ENCODE measurements at regions not wholly inside any gene's neighbourhood (a gene's known extent, or its start where the extent isn't known, plus 50 kb on each side); places are given as distances from the start of the nearest gene placed in this dataset.

GRCh38 chr4:38605753-38606586, 58.0 kb upstream of the KLF3 start:
- no peak for TF ChIP-seq RAD21 (IDR thresholded peaks at IDR 0.05 in 1 of 2, conservative IDR thresholded peaks at IDR 0.05 in 1 of 2; ENCODE audit: low read depth in 2 of 2, low read length in 2 of 2)
- TF ChIP-seq ATF2 (IDR thresholded peaks at IDR 0.05; ENCODE audit: low read length) = no peak
- no peak for TF ChIP-seq ATF3 (IDR thresholded peaks at IDR 0.05; ENCODE audit: insufficient read depth, low read depth, low read length)
- no peak for TF ChIP-seq RFX5 (IDR thresholded peaks at IDR 0.05; ENCODE audit: borderline replicate concordance, low read depth, low read length)
- TF ChIP-seq CBX5 (IDR thresholded peaks at IDR 0.05; ENCODE audit: low read depth, low read length) = no peak
- peak overlapping the region; percentile 75; the same call in 1 of the 2 replicates for H2AK5ac ChIP-seq (ENCODE audit: low read depth, low read length)
- H4K5ac ChIP-seq (ENCODE audit: insufficient read length, low read depth, low read length) = no peak overlapping the region
- H3K18ac ChIP-seq (ENCODE audit: extremely low read depth, low read length) = no peak overlapping the region; the same call in 1 of the 2 replicates
- DNase-seq (ENCODE audit: low read depth in 1 of 2, low spot score in 2 of 2) (peak in 1 of 2 experiments; percentile 39), FAIRE-seq (no peak)
- H3K27ac ChIP-seq (ENCODE audit: low read depth, low read length) = no peak overlapping the region
- peak overlapping the region; percentile 68; the same call in 1 of the 2 replicates for H2BK12ac ChIP-seq (ENCODE audit: low read depth, low read length)
- H2BK120ac ChIP-seq (replicated peaks; ENCODE audit: low read depth, low read length) = no peak overlapping the region
- peaks cover 0 to 14% (median 8%) of the 10 kb centered on the region in 4 experiments; a peak in 5 of 7 replicates for H3K4me1 ChIP-seq (replicated peaks in 1 of 4; ENCODE audit: control insufficient read depth in 3 of 4, insufficient read depth in 4 of 4, low read length in 3 of 4)
- H2BK20ac ChIP-seq (ENCODE audit: low read length) = peak overlapping the region; percentile 86
- H3K27me3 ChIP-seq (replicated peaks in 1 of 4; ENCODE audit: control insufficient read depth in 3 of 4, extremely low read depth in 1 of 4, insufficient read depth in 3 of 4, low read length in 3 of 4) = no peaks in the 10 kb centered on the region
- no peaks in the 10 kb centered on the region for H3K36me3 ChIP-seq (ENCODE audit: control insufficient read depth in 2 of 4, insufficient read depth in 4 of 4, low read length in 3 of 4)
- no peaks in the 10 kb centered on the region for H3K9me3 ChIP-seq (ENCODE audit: insufficient read depth in 2 of 2, low read depth in 1 of 2, low read length in 1 of 2)
- POLR2A ChIA-PET (ENCODE audit: partially characterized antibody) = no interaction called here
- H3K79me1 ChIP-seq (ENCODE audit: low read depth, low read length) = no peaks in the 10 kb centered on the region
- no peak overlapping the region for H3K9ac ChIP-seq (replicated peaks in 1 of 4; ENCODE audit: extremely low read depth in 1 of 4, low read depth in 3 of 4, low read length in 3 of 4)
- H4K20me1 ChIP-seq (replicated peaks in 1 of 2; ENCODE audit: control insufficient read depth in 1 of 2, insufficient read depth in 2 of 2, low read length in 2 of 2) = no peaks in the 10 kb centered on the region
- 0 out of 2 replicates have a peak overlapping the region, but pooled peaks have one; percentile 0 for H2AFZ ChIP-seq (ENCODE audit: low read length)
- no peaks in the 10 kb centered on the region for H3K23me2 ChIP-seq (ENCODE audit: low read depth, low read length)
- CTCF ChIA-PET (ENCODE audit: partially characterized antibody) = no interaction called here
- WGBS, 2 experiments (ENCODE audit: extremely low coverage in 1 of 2, insufficient coverage in 1 of 2, insufficient read length in 1 of 2, insufficient replicate concordance in 2 of 2, low coverage in 1 of 2, low lambda C conversion rate in 2 of 2, missing lambda C conversion rate in 1 of 2) = 83% methylated on average over 12 of the region's 12 CpGs; no CpG with 5 or more reads in 1 of the 2 experiments
- 0 out of 2 replicates have a peak overlapping the region, but pooled peaks have one; percentile 60 for H2BK5ac ChIP-seq (ENCODE audit: low read depth, low read length)
- H4K91ac ChIP-seq (replicated peaks; ENCODE audit: insufficient read length, low read length) = no peak overlapping the region
- no peak overlapping the region for H3K4me3 ChIP-seq (ENCODE audit: extremely low read depth in 1 of 4, insufficient read depth in 2 of 4, low read depth in 3 of 4, low read length in 4 of 4)
- no peak overlapping the region for H3K23ac ChIP-seq (ENCODE audit: insufficient read length)
- H3K4ac ChIP-seq (replicated peaks; ENCODE audit: insufficient read length, low read depth, low read length) = peak overlapping the region; percentile 12
- no peak overlapping the region for H4K8ac ChIP-seq (ENCODE audit: extremely low read depth, insufficient read depth, low read length)
- no peak overlapping the region for H3K56ac ChIP-seq (replicated peaks; ENCODE audit: insufficient read length, low read depth, low read length)
- H3K4me2 ChIP-seq (ENCODE audit: insufficient read depth in 1 of 2, low read depth in 2 of 2, low read length in 2 of 2) = peak overlapping the region in 1 of 2 experiments; percentile 36; a peak in 1 of 4 replicates
- no peaks in the 10 kb centered on the region for H3K79me2 ChIP-seq (ENCODE audit: control insufficient read depth in 1 of 2, insufficient read depth in 2 of 2, low read length in 2 of 2)
- no peak overlapping the region for H3K14ac ChIP-seq (ENCODE audit: insufficient read length)
- H2BK15ac ChIP-seq (ENCODE audit: low read length) = peak overlapping the region; percentile 61; the same call in 1 of the 2 replicates
